K562 (cell line): ENCODE measurements at regions not wholly inside any gene's neighbourhood (a gene's known extent, or its start where the extent isn't known, plus 50 kb on each side); places are given as distances from the start of the nearest gene placed in this dataset.

Experiments
- ATAC-seq: fragments of 200-7000 bp; cut with Tn5 transposase; 3 replicates; pipeline ENCODE4 v1.9.1; 2020; ENCODE audit warnings: moderate library complexity
- BruUV-seq: library from RNA; stranded (reverse); fragments of 400-500 nt; replicated peaks from 2 replicates; lab custom pipeline; 2021; lab: Mats Ljungman, UMichigan
- CTCF ChIA-PET: fragments of 300-600 bp; formaldehyde crosslinking; extraction: SDS; loops from one replicate; lab custom pipeline; 2021; ENCODE audit warnings: low intra/inter-chr PET ratio; lab: Yijun Ruan, JAX
- POLR2A ChIA-PET: fragments of 300-600, 350-650 bp; sonication (Branson Sonifier 250); formaldehyde crosslinking; extraction: SDS; loops from one replicate; lab custom pipeline; 2021; ENCODE audit warnings: antibody characterized with exemption, inconsistent platforms; lab: Yijun Ruan, JAX
- DNase-seq, 4 experiments: peaks; one replicate each; pipeline versions ENCODE4 v3.0.0 to v3.0.0-alpha.2; 2011 to 2018; ENCODE audit warnings: low spot score in 3 of 4, mixed read lengths in 3 of 4; ENCODE audit errors: extremely low read depth in 1 of 4
- FAIRE-seq: peaks from 2 replicates; lab custom pipeline; 2011; peaks lifted over from hg19 to GRCh38; lab: Jason Lieb, UNC
- H2AFZ ChIP-seq: 2 replicates; pipeline ENCODE4 v1.6.0; 2011; ENCODE audit warnings: low read depth, low read length, control low read depth, inconsistent platforms
- H3K27ac ChIP-seq: fragments of 200-600 bp; 3 replicates; pipeline ENCODE4 v1.8.0; 2011; ENCODE audit warnings: low read depth, mild to moderate bottlenecking, control low read depth, inconsistent platforms, low read length, moderate library complexity, mixed read lengths; ENCODE audit errors: extremely low read depth
- H3K27me3 ChIP-seq, 2 experiments: fragments of 300-600 bp in 1 of 2; 2 replicates in 1 of 2; 3 replicates in 1 of 2; pipeline versions ENCODE4 v1.6.0 to v1.8.0; 2011; ENCODE audit warnings: inconsistent platforms in 2 of 2, low read length in 2 of 2, mild to moderate bottlenecking in 1 of 2, mixed read lengths in 1 of 2, moderate library complexity in 1 of 2; ENCODE audit not compliant: control insufficient read depth in 2 of 2, insufficient read depth in 2 of 2
- H3K36me3 ChIP-seq: fragments of 300-600 bp; 3 replicates; pipeline ENCODE4 v1.8.0; 2011; ENCODE audit warnings: mild to moderate bottlenecking, low read length, inconsistent platforms; ENCODE audit not compliant: control insufficient read depth, insufficient read depth
- H3K4me1 ChIP-seq, 2 experiments: fragments of 200-600 bp in 1 of 2; replicated peaks in 1 of 2; 2 replicates in 1 of 2; 3 replicates in 1 of 2; pipeline versions ENCODE4 v1.5.1 to v1.8.0; 2011; ENCODE audit warnings: inconsistent platforms in 2 of 2, low read length in 2 of 2, mild to moderate bottlenecking in 1 of 2, mixed read lengths in 1 of 2, moderate library complexity in 1 of 2; ENCODE audit not compliant: control insufficient read depth in 2 of 2, insufficient read depth in 2 of 2
- H3K4me2 ChIP-seq: 2 replicates; pipeline ENCODE4 v1.6.1; 2011; ENCODE audit warnings: low read length, control low read depth, inconsistent platforms, mixed read lengths; ENCODE audit not compliant: insufficient read depth
- H3K4me3 ChIP-seq: fragments of 200-600 bp; sonication (generic), shearing (Covaris generic); 2 replicates; pipeline ENCODE4 v1.5.1; 2016; ENCODE audit warnings: control low read depth, inconsistent platforms
- H3K79me2 ChIP-seq: fragments of 200-600 bp; 3 replicates; pipeline ENCODE4 v1.8.0; 2011; ENCODE audit warnings: low read length, inconsistent platforms; ENCODE audit not compliant: control insufficient read depth, insufficient read depth
- H3K9ac ChIP-seq, 2 experiments: 2 replicates each; pipeline versions ENCODE4 v1.6.0 to v1.6.1; 2011; ENCODE audit warnings: low read depth in 2 of 2, low read length in 2 of 2, control low read depth in 1 of 2, inconsistent platforms in 1 of 2, mild to moderate bottlenecking in 1 of 2, mixed read lengths in 1 of 2; ENCODE audit not compliant: insufficient read depth in 1 of 2
- H3K9me1 ChIP-seq: one replicate; pipeline ENCODE4 v1.6.0; 2011; ENCODE audit warnings: inconsistent platforms, mild to moderate bottlenecking, low read length, moderate library complexity; ENCODE audit not compliant: control insufficient read depth, insufficient read depth
- H3K9me3 ChIP-seq: replicated peaks from 2 replicates; pipeline ENCODE4 v1.5.1; 2011; ENCODE audit warnings: low read depth, low read length, inconsistent platforms; ENCODE audit not compliant: control insufficient read depth, insufficient read depth
- H4K20me1 ChIP-seq: replicated peaks from 2 replicates; pipeline ENCODE4 v1.6.1; 2011; ENCODE audit warnings: low read length, inconsistent platforms, mixed read lengths; ENCODE audit not compliant: control insufficient read depth, insufficient read depth
- BMI1 ChIP-seq: fragments of 150-350 bp; IDR thresholded peaks from 2 replicates; pipeline ENCODE4 v1.6.1; 2014; ENCODE audit warnings: low read length
- CBX1 ChIP-seq: sonication (generic); IDR thresholded peaks from 2 replicates; pipeline ENCODE4 v1.6.1; 2016; ENCODE audit warnings: antibody characterized with exemption, low read depth, mild to moderate bottlenecking
- CHD1 ChIP-seq: fragments of 200-600 bp; sonication (generic); IDR thresholded peaks from one replicate; pipeline ENCODE4 v1.6.1; 2012; ENCODE audit warnings: mild to moderate bottlenecking, moderate library complexity, low read length, inconsistent platforms
- FOXA3 ChIP-seq, 2 experiments: fragments of 450-650 bp in 1 of 2; sonication (generic) in 1 of 2; formaldehyde crosslinking; IDR thresholded peaks in 1 of 2; conservative IDR thresholded peaks in 1 of 2; 2 replicates each; pipeline versions ENCODE4 v1.4.0 to v1.8.0; 2020 to 2022; ENCODE audit warnings: mild to moderate bottlenecking in 2 of 2, missing genetic modification reagents in 1 of 2
- KLF10 ChIP-seq: fragments of 250-450 bp; sonication (Bioruptor Pico); IDR thresholded peaks from 2 replicates; pipeline ENCODE4 v1.6.1; 2021; ENCODE audit warnings: matching md5 sums
- L3MBTL2 ChIP-seq: fragments of 450-650 bp; IDR thresholded peaks from 2 replicates; pipeline ENCODE4 v1.6.1; 2016; ENCODE audit warnings: mild to moderate bottlenecking, moderate library complexity
- NCOR1 ChIP-seq: fragments of 450-650 bp; IDR thresholded peaks from 2 replicates; pipeline ENCODE4 v1.6.1; 2016; ENCODE audit warnings: mild to moderate bottlenecking, moderate library complexity
- SPI1 ChIP-seq: IDR thresholded peaks from 2 replicates; pipeline ENCODE4 v1.6.1; 2011; ENCODE audit warnings: low read depth, low read length, control low read depth, borderline replicate concordance
- ZC3H8 ChIP-seq: fragments of 450-650 bp; IDR thresholded peaks from 2 replicates; pipeline ENCODE4 v1.6.1; 2017
- ZNF124 ChIP-seq: sonication (generic); formaldehyde crosslinking; IDR thresholded peaks from 2 replicates; pipeline ENCODE4 v1.8.1; 2022; ENCODE audit warnings: missing genetic modification reagents
- ZNF24 ChIP-seq: fragments of 450-650 bp; IDR thresholded peaks from 2 replicates; pipeline ENCODE4 v1.6.1; 2016
- ZNF444 ChIP-seq: fragments of 250-450 bp; sonication (Bioruptor Pico); IDR thresholded peaks from 2 replicates; pipeline ENCODE4 v1.4.0; 2020; ENCODE audit warnings: mild to moderate bottlenecking, moderate library complexity
- ZNF586 ChIP-seq: fragments of 450-650 bp; formaldehyde crosslinking; conservative IDR thresholded peaks from 2 replicates; pipeline ENCODE4 v1.4.0; 2020; ENCODE audit warnings: mild to moderate bottlenecking, moderate library complexity
- in situ Hi-C: fragments of 300-500 bp; cut with MboI; formaldehyde crosslinking; loops from 4 replicates; pipeline ENCODE4 v1.15.0; 2018; ENCODE audit warnings: inconsistent platforms, mixed read lengths
- intact Hi-C: fragments of 100-400 bp; cut with micrococcal nuclease; formaldehyde crosslinking; loops from 2 replicates; pipeline ENCODE4 v1.14.2; 2022
- TF ChIP-seq, protein P1 (sequence below): sonication (generic); IDR thresholded peaks from 2 replicates; pipeline ENCODE4 v1.6.1; 2016
- TF ChIP-seq, protein P2 (sequence below): fragments of 250-450 bp; sonication (Bioruptor Pico); IDR thresholded peaks from 2 replicates; pipeline ENCODE4 v1.4.0; 2020; ENCODE audit warnings: mild to moderate bottlenecking, moderate library complexity, borderline replicate concordance

DNA sequence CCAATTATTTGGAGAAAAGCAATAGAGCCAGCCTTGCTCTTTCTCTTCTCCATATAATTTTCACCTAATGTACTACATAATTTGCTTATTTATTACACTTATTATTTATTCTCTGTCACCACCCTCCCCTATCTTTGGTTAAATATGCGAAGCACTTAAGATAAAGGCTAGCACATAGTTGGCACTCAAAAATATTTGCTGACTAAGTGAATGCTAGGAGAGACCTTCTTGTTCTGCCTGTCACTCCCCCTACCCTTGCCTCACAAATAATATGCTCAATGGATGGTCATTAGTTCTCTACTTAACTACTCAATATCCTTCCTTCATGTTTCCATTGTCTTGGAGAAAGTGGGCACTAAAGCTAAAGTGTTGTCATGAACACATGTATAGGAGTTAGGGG, 139.7 kb upstream of the ZC3H11B start (continued):
- TF ChIP-seq, protein P1, sequence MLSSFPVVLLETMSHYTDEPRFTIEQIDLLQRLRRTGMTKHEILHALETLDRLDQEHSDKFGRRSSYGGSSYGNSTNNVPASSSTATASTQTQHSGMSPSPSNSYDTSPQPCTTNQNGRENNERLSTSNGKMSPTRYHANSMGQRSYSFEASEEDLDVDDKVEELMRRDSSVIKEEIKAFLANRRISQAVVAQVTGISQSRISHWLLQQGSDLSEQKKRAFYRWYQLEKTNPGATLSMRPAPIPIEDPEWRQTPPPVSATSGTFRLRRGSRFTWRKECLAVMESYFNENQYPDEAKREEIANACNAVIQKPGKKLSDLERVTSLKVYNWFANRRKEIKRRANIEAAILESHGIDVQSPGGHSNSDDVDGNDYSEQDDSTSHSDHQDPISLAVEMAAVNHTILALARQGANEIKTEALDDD: no peak
- no peak for TF ChIP-seq CHD1
- no peak for TF ChIP-seq BMI1
- TF ChIP-seq KLF10 (CRISPR knock-in tag): no peak
- TF ChIP-seq, protein P2, sequence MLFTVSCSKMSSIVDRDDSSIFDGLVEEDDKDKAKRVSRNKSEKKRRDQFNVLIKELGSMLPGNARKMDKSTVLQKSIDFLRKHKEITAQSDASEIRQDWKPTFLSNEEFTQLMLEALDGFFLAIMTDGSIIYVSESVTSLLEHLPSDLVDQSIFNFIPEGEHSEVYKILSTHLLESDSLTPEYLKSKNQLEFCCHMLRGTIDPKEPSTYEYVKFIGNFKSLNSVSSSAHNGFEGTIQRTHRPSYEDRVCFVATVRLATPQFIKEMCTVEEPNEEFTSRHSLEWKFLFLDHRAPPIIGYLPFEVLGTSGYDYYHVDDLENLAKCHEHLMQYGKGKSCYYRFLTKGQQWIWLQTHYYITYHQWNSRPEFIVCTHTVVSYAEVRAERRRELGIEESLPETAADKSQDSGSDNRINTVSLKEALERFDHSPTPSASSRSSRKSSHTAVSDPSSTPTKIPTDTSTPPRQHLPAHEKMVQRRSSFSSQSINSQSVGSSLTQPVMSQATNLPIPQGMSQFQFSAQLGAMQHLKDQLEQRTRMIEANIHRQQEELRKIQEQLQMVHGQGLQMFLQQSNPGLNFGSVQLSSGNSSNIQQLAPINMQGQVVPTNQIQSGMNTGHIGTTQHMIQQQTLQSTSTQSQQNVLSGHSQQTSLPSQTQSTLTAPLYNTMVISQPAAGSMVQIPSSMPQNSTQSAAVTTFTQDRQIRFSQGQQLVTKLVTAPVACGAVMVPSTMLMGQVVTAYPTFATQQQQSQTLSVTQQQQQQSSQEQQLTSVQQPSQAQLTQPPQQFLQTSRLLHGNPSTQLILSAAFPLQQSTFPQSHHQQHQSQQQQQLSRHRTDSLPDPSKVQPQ: no peak
- no peak for TF ChIP-seq SPI1
- TF ChIP-seq ZNF444: no peak
- TF ChIP-seq ZNF586 (CRISPR knock-in tag): no peak

DNA sequence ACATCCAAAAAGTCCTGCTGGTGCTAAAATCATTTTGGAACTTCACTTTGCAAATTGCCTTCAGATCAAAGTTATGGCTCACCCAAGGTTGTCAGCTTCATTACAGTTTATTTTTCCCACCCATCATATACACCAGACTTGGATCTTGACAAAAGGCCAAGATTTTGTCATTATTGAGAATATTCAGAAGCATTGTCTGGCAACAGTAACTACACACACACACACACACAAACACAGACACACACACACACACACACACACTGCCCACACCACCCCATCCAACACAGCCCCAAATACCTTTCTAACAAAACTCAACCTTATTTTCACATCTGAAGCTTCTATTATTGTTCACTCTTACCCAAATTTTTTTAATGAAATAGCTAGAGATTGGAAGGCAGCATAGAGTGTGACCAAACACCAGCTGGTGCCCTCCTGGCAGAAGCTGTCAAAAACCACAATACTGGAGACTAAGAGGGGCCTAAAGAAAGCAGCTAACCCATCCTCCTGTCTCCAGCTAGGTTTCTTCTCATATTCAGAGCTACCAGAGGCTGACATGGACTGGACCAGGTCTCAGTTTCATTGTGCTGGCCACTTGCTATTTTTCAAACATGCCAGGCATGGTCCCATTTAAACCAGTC, 139.1 kb upstream of the ZC3H11B start:
- Histone ChIP-seq H3K9me1 (no peaks in the 10 kb centered on the region), H3K9me3 (no peaks in the 10 kb centered on the region), H3K4me2 (no peak overlapping the region), H3K9ac (no peak overlapping the region), H3K4me1 (no peaks in the 10 kb centered on the region; a peak in 1 of 5 replicates), H3K4me3 (no peak overlapping the region), H2AFZ (no peak overlapping the region), H3K36me3 (no peaks in the 10 kb centered on the region), H3K27ac (no peak overlapping the region), H4K20me1 (no peaks in the 10 kb centered on the region), H3K27me3 (peaks cover 4 to 8% of the 10 kb centered on the region in 2 experiments), H3K79me2 (no peaks in the 10 kb centered on the region)
- TF ChIP-seq ZNF124 (CRISPR knock-in tag) (no peak), CBX1 (no peak), ZNF24 (no peak), L3MBTL2 (no peak), ZC3H8 (no peak), FOXA3 (CRISPR knock-in tag; conservative IDR thresholded peaks at IDR 0.05 in 1 of 2, IDR thresholded peaks at IDR 0.05 in 1 of 2) (no peak), NCOR1 (no peak)
- CTCF ChIA-PET: no interaction called here
- DNase-seq (no peak), ATAC-seq (no peak), FAIRE-seq (no peak)
- POLR2A ChIA-PET: interaction anchor here (0.7 kb wide), 1 partner anchor 43 kb away, joined by 3 read pairs; no protein-coding TSS in a partner anchor
- in situ Hi-C loops: no loop called here
- BruUV-seq: no TSS peak
- intact Hi-C loops: no loop called here
